HG03280 (cell line): ENCODE measurements at regions not wholly inside any gene's neighbourhood (a gene's known extent, or its start where the extent isn't known, plus 50 kb on each side); places are given as distances from the start of the nearest gene placed in this dataset.
"Not testable (repeated sequence)": the region's sequence is repeated elsewhere in the genome, so short reads cannot be mapped to it uniquely, and the experiment has no call there.

Source experiments
- ATAC-seq: cut with Tn5 transposase; IDR thresholded peaks from one replicate; pipeline ENCODE4 v1.9.1; 2021; ENCODE audit warnings: mild to moderate bottlenecking, moderate library complexity; ENCODE audit not compliant: unreplicated experiment

GRCh38 chr12:28770322-28770721 lies 378.8 kb upstream of the FAR2 start:
- ATAC-seq = no peak

- no peak for ATAC-seq
These were observed 377.1 kb upstream of the FAR2 start for GRCh38 chr12:28771968-28772367.

- ATAC-seq = no peak
These were observed 373.5 kb upstream of the FAR2 start for GRCh38 chr12:28775556-28775955.

GRCh38 chr12:28776220-28776619 lies 372.9 kb upstream of the FAR2 start:
- no peak for ATAC-seq

GRCh38 chr12:28776913-28777422 lies 372.1 kb upstream of the FAR2 start:
- no peak for ATAC-seq

- peak; percentile 70 for ATAC-seq
These were observed 371.3 kb upstream of the FAR2 start for GRCh38 chr12:28777603-28778365.

- ATAC-seq = no peak
These were observed 369.0 kb upstream of the FAR2 start for GRCh38 chr12:28780096-28780495.

GRCh38 chr12:28780960-28781359 lies 368.1 kb upstream of the FAR2 start:
- ATAC-seq = no peak

- ATAC-seq = no peak
These were observed 367.1 kb upstream of the FAR2 start for GRCh38 chr12:28781671-28782652.

GRCh38 chr12:28782812-28783211 lies 366.3 kb upstream of the FAR2 start:
- ATAC-seq = no peak

- ATAC-seq = no peak
These were observed 361.9 kb upstream of the FAR2 start for GRCh38 chr12:28787151-28787550.

- not testable (repeated sequence) for ATAC-seq
These were observed 360.8 kb upstream of the FAR2 start for GRCh38 chr12:28788256-28788655.

- ATAC-seq = no peak
These were observed 355.4 kb upstream of the FAR2 start for GRCh38 chr12:28793581-28794151.

- no peak for ATAC-seq
These were observed 354.9 kb upstream of the FAR2 start for GRCh38 chr12:28794211-28794610.

GRCh38 chr12:28794786-28795185 lies 354.3 kb upstream of the FAR2 start:
- no peak for ATAC-seq

- ATAC-seq = no peak
These were observed 353.8 kb upstream of the FAR2 start for GRCh38 chr12:28795311-28795710.

GRCh38 chr12:28799348-28799747 lies 349.7 kb upstream of the FAR2 start:
- ATAC-seq = no peak

GRCh38 chr12:28800129-28800528 lies 348.9 kb upstream of the FAR2 start:
- peak; percentile 84 for ATAC-seq

- ATAC-seq = no peak
These were observed 346.2 kb upstream of the FAR2 start for GRCh38 chr12:28802706-28803438.

- ATAC-seq = no peak
These were observed 341.5 kb upstream of the FAR2 start for GRCh38 chr12:28807535-28807934.

- no peak for ATAC-seq
These were observed 337.6 kb upstream of the FAR2 start for GRCh38 chr12:28811457-28811856.
